ENCODE measurements at regions not wholly inside any gene's neighbourhood (a gene's known extent, or its start where the extent isn't known, plus 50 kb on each side); places are given as distances from the start of the nearest gene placed in this dataset.
"Not testable (repeated sequence)": the region's sequence is repeated elsewhere in the genome, so short reads cannot be mapped to it uniquely, and the experiment has no call there.

DNA sequence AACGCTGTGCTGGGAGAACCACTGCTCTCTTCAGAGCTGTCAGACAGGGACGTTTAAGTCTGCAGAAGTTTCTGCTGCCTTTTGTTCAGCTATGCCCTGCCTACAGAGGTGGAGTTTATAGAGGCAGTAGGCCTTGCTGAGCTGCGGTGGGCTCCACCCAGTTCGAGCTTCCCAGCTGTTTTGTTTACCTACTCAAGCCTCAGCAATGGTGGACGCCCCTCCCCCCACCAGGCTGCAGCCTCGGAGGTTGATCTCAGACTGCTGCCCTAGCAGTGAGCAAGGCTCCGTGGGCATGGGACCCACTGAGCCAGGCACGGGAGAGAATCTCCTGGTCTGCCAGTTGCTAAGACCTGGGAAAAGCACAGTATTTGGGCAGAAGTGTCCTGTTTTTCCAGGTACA is 206.4 kb downstream of the EVX1 start:
- H3K4me3 Mint-ChIP-seq; H3K9me3 Mint-ChIP-seq (ENCODE audit: low read depth); H3K36me3 Mint-ChIP-seq; H3K4me1 Mint-ChIP-seq (ENCODE audit: low read depth); H3K27ac Mint-ChIP-seq: not testable (repeated sequence)
- peaks cover 19% of the 10 kb centered on the region for H3K27me3 Mint-ChIP-seq

DNA sequence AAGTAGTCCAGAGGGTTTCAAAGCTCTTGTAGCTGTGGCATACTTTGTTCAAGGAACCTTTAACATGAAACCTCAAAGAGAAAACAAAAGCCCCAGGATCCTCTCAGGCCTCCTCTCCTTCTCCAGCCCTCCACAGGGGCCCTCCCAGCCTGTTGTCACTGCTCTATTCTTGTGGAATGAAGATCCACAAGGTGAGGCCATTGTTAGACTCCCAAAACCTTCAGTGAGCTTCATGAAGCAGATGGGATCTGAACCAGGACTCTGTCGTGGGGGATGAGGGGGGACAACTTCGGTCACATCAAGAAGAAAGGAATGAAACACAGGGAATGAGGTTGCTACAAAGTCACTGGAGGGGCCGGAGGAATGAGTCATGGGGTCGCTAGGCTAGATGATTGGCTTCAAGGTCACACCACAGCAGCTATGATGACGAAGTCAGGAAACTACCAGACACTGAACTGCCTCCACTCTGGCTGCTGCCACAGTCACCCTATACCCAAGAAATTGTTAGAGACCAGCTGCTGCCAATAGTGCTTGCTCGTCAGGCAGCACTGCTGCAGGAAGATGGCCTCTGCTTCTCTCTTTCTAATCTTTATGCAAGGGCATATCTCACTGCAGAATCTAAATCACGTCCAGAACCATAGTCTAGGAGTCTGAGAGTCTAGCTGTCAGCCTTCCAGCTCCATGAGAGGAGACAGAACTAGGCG is 208.8 kb downstream of the HIBADH start:
- H3K4me1 Mint-ChIP-seq (ENCODE audit: low read depth) = no peaks in the 10 kb centered on the region
- H3K4me3 Mint-ChIP-seq = no peak overlapping the region
- H3K36me3 Mint-ChIP-seq = no peaks in the 10 kb centered on the region
- no peak overlapping the region for H3K27ac Mint-ChIP-seq
- peaks cover 9% of the 10 kb centered on the region for H3K27me3 Mint-ChIP-seq
- no peaks in the 10 kb centered on the region for H3K9me3 Mint-ChIP-seq (ENCODE audit: low read depth)

DNA sequence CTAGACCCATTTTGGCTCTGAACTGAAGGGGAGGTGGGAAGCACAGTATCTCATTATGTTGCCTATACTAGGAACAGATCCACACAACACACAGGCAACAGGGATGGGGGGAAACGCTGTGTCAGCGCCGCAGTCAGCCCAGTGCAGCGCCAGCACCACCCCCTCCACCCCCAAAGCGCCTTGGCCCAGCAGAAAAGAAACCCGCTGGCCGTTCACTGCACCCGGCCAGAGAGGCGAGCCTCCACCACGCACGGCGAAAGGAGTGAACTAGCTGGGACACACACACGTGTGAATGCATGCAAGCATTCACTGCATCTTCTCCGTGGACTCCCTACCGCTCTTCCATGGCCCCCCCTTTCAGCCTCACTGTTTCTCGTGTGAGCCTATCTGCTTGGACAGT is 205.6 kb downstream of the HIBADH start:
- H3K27ac Mint-ChIP-seq; H3K36me3 Mint-ChIP-seq; H3K4me1 Mint-ChIP-seq (ENCODE audit: low read depth); H3K4me3 Mint-ChIP-seq; H3K27me3 Mint-ChIP-seq; H3K9me3 Mint-ChIP-seq (ENCODE audit: low read depth): not testable (repeated sequence)

DNA sequence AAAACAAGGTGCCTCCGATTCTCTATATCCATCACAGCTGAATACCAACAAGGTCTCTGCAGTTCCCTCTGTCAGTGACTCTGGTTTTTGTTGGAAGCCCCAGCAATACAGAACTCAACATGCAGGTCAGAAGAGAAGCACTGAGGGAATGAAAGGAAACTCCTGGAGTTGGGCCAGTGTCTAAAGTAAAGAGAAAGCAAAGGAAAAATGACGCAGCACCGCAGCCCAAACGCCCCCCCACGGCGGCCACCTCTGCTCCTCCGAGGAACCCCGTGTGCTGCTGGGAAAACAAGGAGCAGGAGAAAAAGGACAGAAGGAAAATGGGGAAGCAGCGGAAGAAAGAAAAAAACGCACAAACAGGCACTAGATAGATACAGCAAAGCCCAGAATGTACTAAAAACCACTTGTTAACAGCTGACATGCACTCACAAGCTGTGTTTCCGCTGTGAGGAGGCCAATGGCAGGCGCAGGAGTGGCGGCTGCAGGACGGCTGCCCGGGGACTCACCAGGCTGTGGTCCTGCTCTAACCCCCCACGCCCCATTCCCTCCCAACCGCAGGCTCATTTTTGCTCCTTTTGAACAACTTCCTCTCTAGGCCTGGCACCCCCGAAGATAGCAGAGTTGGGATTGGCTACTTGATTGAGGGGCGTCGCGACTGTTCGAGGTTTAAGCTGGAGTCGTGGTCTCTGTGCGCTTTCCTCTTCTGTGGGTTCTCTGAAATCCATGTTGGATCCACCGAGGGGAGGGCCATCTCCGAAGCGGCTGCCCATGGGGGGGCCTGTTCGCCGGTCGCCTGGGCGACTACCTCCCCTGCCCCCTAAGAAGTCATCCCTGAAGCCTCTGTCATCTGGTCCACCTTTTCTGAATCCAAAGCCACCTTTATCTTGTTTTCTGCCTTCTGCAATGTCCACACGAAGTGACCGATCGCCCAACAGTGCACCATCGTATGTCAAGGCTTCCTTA is 204.8 kb downstream of the HIBADH start:
- not testable (repeated sequence) for H3K36me3 Mint-ChIP-seq; H3K9me3 Mint-ChIP-seq (ENCODE audit: low read depth); H3K27me3 Mint-ChIP-seq; H3K4me1 Mint-ChIP-seq (ENCODE audit: low read depth); H3K27ac Mint-ChIP-seq
- H3K4me3 Mint-ChIP-seq = peak overlapping the region; percentile 47

DNA sequence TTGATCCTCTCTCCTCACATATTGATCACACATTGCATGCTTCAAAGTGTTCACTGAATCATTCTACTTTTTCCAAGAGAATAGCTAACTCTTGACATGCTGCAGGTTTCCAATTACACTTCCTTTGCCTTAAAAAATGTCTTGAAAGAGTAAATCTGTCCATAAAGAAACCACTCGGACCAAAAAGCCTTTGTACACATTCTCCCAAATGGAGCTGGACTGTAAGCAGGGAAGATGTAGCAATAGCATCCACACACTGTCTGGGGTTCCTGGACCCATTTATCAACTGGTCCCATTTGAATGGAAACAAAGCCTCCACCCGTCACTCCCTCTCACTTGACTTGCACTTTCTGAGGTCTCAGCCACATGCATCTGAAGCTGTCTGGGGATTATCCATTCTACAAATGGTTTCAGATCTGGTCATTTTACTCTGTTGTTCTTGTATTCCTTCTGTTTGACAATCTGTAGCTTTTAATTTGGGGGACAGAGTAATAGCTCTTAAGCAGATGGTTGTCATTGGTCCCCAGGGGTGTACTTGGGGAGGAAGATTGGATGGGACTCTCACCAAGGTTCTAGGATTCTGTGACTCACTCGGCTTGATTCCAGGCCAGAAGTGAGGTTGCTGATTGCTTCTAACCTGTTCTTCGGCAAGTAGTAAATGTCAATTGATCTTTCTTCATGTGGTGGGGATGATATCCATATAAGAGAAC is 203.5 kb downstream of the HIBADH start:
- Mint-ChIP-seq H3K27me3 (peaks cover 5% of the 10 kb centered on the region), H3K4me3 (no peak overlapping the region), H3K27ac (no peak overlapping the region), H3K36me3 (no peaks in the 10 kb centered on the region), H3K9me3 (ENCODE audit: low read depth) (no peaks in the 10 kb centered on the region), H3K4me1 (ENCODE audit: low read depth) (no peaks in the 10 kb centered on the region)

DNA sequence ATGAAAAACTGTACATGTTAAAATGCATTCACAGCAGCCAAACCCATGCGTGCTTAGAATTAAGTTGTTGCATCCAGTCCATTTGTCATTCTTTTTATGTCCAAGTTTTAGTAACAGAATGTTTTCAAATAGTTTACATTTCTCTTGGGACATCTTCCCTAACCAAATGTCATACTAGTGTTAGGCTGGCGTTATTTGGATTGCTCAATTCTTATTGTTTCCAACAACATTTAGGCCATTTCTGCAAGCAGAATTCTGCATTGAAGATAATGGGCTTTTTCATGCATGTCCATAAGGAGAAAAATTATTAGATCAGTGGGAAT is 203.0 kb downstream of the HIBADH start:
- Mint-ChIP-seq H3K36me3 (no peaks in the 10 kb centered on the region), H3K4me3 (no peak overlapping the region), H3K27ac (no peak overlapping the region), H3K4me1 (ENCODE audit: low read depth) (no peaks in the 10 kb centered on the region), H3K27me3 (peaks cover 5% of the 10 kb centered on the region), H3K9me3 (ENCODE audit: low read depth) (no peaks in the 10 kb centered on the region)

DNA sequence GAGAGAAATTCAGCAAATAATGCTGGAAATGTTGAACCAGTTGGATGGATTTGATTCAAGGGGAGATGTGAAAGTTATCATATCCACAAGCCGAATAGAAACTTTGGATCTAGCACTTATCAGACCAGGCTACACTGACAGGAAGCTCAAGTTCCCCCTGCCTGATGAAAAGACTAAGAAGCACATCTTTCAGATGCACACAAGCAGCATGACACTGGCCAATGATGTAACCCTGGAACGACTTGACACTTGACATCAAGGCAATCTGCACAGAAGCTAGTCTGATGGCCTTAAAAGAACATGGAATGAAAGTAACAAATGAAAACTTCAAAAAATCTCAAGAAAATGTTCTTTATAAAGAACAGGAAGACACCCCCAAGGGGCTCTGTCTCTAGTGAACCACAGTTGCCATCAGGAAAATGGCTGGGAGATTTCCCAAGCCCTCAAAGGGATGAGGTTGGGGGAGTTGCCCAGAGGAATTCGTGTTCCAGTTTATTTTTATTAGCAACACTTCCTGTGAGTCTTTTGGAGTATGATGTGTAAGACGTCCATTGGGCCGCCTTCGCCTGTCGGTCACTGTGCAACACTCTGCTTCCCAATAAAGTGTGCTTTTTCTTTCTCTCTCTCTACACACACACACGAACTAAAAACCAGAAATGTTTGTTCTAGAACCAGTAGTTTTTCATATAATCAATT is 200.0 kb downstream of the HIBADH start:
- Mint-ChIP-seq H3K36me3 (no peaks in the 10 kb centered on the region), H3K9me3 (ENCODE audit: low read depth) (no peaks in the 10 kb centered on the region), H3K4me3 (no peak overlapping the region), H3K27ac (no peak overlapping the region), H3K27me3 (peaks cover 15% of the 10 kb centered on the region), H3K4me1 (ENCODE audit: low read depth) (no peaks in the 10 kb centered on the region)

DNA sequence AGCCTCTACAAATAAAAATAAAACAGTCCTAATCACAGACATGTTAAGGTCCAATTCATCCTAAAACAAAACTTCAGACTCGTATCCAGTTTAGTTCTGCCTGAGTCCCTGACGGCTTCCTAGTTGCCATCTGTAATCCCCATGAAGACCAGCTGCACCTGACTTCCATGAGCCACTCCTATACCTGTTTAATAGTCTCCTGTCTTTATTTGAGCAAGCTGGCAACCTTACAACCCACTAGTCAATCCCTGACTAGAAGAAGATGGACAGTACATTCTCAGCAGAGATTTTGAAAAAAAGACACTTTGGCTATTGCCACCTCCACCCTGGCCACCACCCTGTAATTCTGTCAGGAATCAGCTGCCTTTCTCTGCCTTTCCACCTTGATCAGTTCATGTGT is 197.7 kb downstream of the HIBADH start:
- H3K27me3 Mint-ChIP-seq = peaks cover 12% of the 10 kb centered on the region
- no peak overlapping the region for H3K4me3 Mint-ChIP-seq
- no peaks in the 10 kb centered on the region for H3K9me3 Mint-ChIP-seq (ENCODE audit: low read depth)
- no peaks in the 10 kb centered on the region for H3K36me3 Mint-ChIP-seq
- no peaks in the 10 kb centered on the region for H3K4me1 Mint-ChIP-seq (ENCODE audit: low read depth)
- H3K27ac Mint-ChIP-seq = no peak overlapping the region

DNA sequence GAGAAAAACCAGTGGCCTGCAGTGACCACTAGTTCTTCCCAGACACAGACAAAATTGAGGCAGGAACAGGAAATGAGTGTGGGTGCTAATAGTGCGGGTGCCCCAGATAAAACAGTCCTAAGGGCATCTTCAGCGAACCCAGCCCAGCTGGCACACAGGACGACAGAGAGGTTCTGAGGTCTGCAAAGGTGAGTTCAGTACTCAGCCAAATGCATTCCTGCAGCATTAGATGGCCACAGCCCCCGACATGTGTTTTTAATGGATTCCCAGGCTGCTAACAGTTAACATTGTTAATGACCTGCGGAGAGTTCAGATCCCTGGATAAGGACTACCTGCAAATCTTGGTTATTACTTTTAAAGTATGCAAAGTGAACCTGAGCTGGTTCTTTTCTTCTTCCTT is 196.0 kb downstream of the HIBADH start:
- no peaks in the 10 kb centered on the region for H3K36me3 Mint-ChIP-seq
- H3K4me3 Mint-ChIP-seq = no peak overlapping the region
- H3K4me1 Mint-ChIP-seq (ENCODE audit: low read depth) = no peaks in the 10 kb centered on the region
- H3K27me3 Mint-ChIP-seq = peaks cover 12% of the 10 kb centered on the region
- no peak overlapping the region for H3K27ac Mint-ChIP-seq
- H3K9me3 Mint-ChIP-seq (ENCODE audit: low read depth) = no peaks in the 10 kb centered on the region

DNA sequence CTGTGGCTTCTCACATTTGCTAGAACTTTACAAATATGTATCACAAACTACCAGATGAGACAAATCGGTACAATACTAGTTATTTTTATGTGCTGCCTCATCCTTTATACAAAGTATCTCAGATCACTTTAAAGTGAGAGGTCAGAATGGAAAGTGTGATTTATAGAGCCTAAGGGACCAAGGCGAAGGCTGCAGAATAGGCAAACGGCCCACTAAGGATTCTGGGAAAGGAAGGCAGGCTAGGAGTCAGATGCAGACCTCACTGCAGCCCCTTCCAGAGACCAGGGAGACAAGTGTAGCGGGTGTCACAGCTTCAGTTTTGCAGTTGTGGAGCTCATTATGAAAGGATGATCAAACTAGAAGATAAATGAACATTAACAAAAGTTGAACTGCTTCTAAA is 190.6 kb downstream of the HIBADH start:
- Mint-ChIP-seq H3K27me3 (no peaks in the 10 kb centered on the region), H3K9me3 (ENCODE audit: low read depth) (no peaks in the 10 kb centered on the region), H3K27ac (no peak overlapping the region), H3K36me3 (no peaks in the 10 kb centered on the region), H3K4me3 (no peak overlapping the region), H3K4me1 (ENCODE audit: low read depth) (no peaks in the 10 kb centered on the region)
